Liver (tissue), 8 donors: ENCODE measurements at regions not wholly inside any gene's neighbourhood (a gene's known extent, or its start where the extent isn't known, plus 50 kb on each side); places are given as distances from the start of the nearest gene placed in this dataset.

Source experiments
- DNase-seq: peaks from one replicate; pipeline ENCODE4 v3.0.0-alpha.2; 2017; ENCODE audit warnings: low spot score
- H3K27ac ChIP-seq, 2 donors: one replicate each; pipeline ENCODE4 v1.7.0; 2013; ENCODE audit warnings: inconsistent platforms in 2 of 2, low read length in 2 of 2, control low read depth in 1 of 2, low read depth in 1 of 2, mild to moderate bottlenecking in 1 of 2
- H3K27me3 ChIP-seq, 4 donors: one replicate each; pipeline versions ENCODE4 v1.6.1 to v1.7.0; 2013; ENCODE audit warnings: low read length in 3 of 4, inconsistent platforms in 1 of 4, mild to moderate bottlenecking in 1 of 4, moderate library complexity in 1 of 4; ENCODE audit not compliant: control insufficient read depth in 4 of 4, insufficient read depth in 4 of 4
- H3K36me3 ChIP-seq, 4 donors: one replicate each; pipeline versions ENCODE4 v1.6.1 to v1.7.0; 2013; ENCODE audit warnings: low read length in 3 of 4, mild to moderate bottlenecking in 3 of 4, low read depth in 1 of 4, moderate library complexity in 1 of 4; ENCODE audit not compliant: control insufficient read depth in 4 of 4, insufficient read depth in 3 of 4
- H3K4me1 ChIP-seq, 4 donors: one replicate each; pipeline versions ENCODE4 v1.6.1 to v1.7.0; 2013; ENCODE audit warnings: low read length in 3 of 4, mild to moderate bottlenecking in 3 of 4, moderate library complexity in 1 of 4; ENCODE audit not compliant: control insufficient read depth in 4 of 4, insufficient read depth in 4 of 4
- H3K4me3 ChIP-seq, 3 donors: one replicate each; pipeline versions ENCODE4 v1.6.1 to v1.7.0; 2013; ENCODE audit warnings: low read length in 3 of 3, control low read depth in 1 of 3, low read depth in 1 of 3, mild to moderate bottlenecking in 1 of 3
- H3K9ac ChIP-seq, 2 donors: one replicate each; pipeline ENCODE4 v1.7.0; 2013; ENCODE audit warnings: low read length in 2 of 2, mild to moderate bottlenecking in 2 of 2, moderate library complexity in 2 of 2, control low read depth in 1 of 2, low read depth in 1 of 2
- H3K9me3 ChIP-seq, 4 donors: one replicate each; pipeline versions ENCODE4 v1.6.1 to v1.7.0; 2013; ENCODE audit warnings: low read length in 3 of 4; ENCODE audit not compliant: control insufficient read depth in 4 of 4
- ATF3 ChIP-seq: IDR thresholded peaks from 2 replicates; pipeline ENCODE4 v1.6.1; 2016; ENCODE audit warnings: antibody characterized with exemption
- CTCF ChIP-seq: fragments of 150-350 bp; IDR thresholded peaks from 2 replicates; pipeline ENCODE4 v1.5.1; 2017; ENCODE audit warnings: improper control_type of control experiment, low read depth, low read length; ENCODE audit not compliant: missing input control
- EGR1 ChIP-seq, 2 donors: IDR thresholded peaks; 2 replicates each; pipeline ENCODE4 v1.6.1; 2016 to 2018; ENCODE audit warnings: antibody characterized with exemption in 2 of 2, low read depth in 2 of 2
- FOXA1 ChIP-seq: IDR thresholded peaks from 2 replicates; pipeline ENCODE4 v1.6.1; 2016; ENCODE audit warnings: antibody characterized with exemption
- FOXA2 ChIP-seq: IDR thresholded peaks from 2 replicates; pipeline ENCODE4 v1.6.1; 2016; ENCODE audit warnings: antibody characterized with exemption
- GABPA ChIP-seq, 2 donors: IDR thresholded peaks in 1 of 2; conservative IDR thresholded peaks in 1 of 2; 2 replicates each; pipeline ENCODE4 v1.6.1; 2016; ENCODE audit warnings: antibody characterized with exemption in 2 of 2, mild to moderate bottlenecking in 1 of 2, moderate library complexity in 1 of 2
- HNF4A ChIP-seq, 2 donors: conservative IDR thresholded peaks; 2 replicates each; pipeline ENCODE4 v1.6.1; 2016; ENCODE audit warnings: antibody characterized with exemption in 2 of 2, mild to moderate bottlenecking in 2 of 2
- HNF4G ChIP-seq: IDR thresholded peaks from 2 replicates; pipeline ENCODE4 v1.6.1; 2016; ENCODE audit warnings: antibody characterized with exemption
- JUND ChIP-seq, 2 donors: IDR thresholded peaks; 2 replicates each; pipeline ENCODE4 v1.6.1; 2016; ENCODE audit warnings: antibody characterized with exemption in 2 of 2
- MAX ChIP-seq: IDR thresholded peaks from 2 replicates; pipeline ENCODE4 v1.6.1; 2016; ENCODE audit warnings: antibody characterized with exemption
- NR2F2 ChIP-seq: IDR thresholded peaks from 2 replicates; pipeline ENCODE4 v1.6.1; 2016; ENCODE audit warnings: antibody characterized with exemption
- RAD21 ChIP-seq, 2 donors: IDR thresholded peaks; 2 replicates each; pipeline ENCODE4 v1.6.1; 2016; ENCODE audit warnings: antibody characterized with exemption in 2 of 2, mild to moderate bottlenecking in 2 of 2
- REST ChIP-seq: IDR thresholded peaks from 2 replicates; pipeline ENCODE4 v1.6.1; 2016; ENCODE audit warnings: antibody characterized with exemption, mild to moderate bottlenecking
- RXRA ChIP-seq, 2 donors: IDR thresholded peaks; 2 replicates each; pipeline ENCODE4 v1.6.1; 2017 to 2018; ENCODE audit warnings: antibody characterized with exemption in 2 of 2, mild to moderate bottlenecking in 1 of 2
- SP1 ChIP-seq: IDR thresholded peaks from 2 replicates; pipeline ENCODE4 v1.6.1; 2018; ENCODE audit warnings: antibody characterized with exemption, mild to moderate bottlenecking
- TAF1 ChIP-seq: conservative IDR thresholded peaks from 2 replicates; pipeline ENCODE4 v1.6.1; 2016; ENCODE audit warnings: antibody characterized with exemption, mild to moderate bottlenecking
- YY1 ChIP-seq: IDR thresholded peaks from 2 replicates; pipeline ENCODE4 v1.6.1; 2016; ENCODE audit warnings: antibody characterized with exemption, mild to moderate bottlenecking
- WGBS: extraction: QIAGEN DNeasy Blood & Tissue Kit; methylation state at CpG from one replicate; pipeline ENCODE4 v1.1.7; 2013; 5-methylcytosine and 5-hydroxymethylcytosine counted together
- TF ChIP-seq, protein P1 (sequence below): IDR thresholded peaks from 2 replicates; pipeline ENCODE4 v1.6.1; 2016; ENCODE audit warnings: antibody characterized with exemption
- donor health status: healthy.
- donor health status: healthy.
- donor health status: healthy.
- donor health status: healthy.
- donor health status: healthy.

DNA sequence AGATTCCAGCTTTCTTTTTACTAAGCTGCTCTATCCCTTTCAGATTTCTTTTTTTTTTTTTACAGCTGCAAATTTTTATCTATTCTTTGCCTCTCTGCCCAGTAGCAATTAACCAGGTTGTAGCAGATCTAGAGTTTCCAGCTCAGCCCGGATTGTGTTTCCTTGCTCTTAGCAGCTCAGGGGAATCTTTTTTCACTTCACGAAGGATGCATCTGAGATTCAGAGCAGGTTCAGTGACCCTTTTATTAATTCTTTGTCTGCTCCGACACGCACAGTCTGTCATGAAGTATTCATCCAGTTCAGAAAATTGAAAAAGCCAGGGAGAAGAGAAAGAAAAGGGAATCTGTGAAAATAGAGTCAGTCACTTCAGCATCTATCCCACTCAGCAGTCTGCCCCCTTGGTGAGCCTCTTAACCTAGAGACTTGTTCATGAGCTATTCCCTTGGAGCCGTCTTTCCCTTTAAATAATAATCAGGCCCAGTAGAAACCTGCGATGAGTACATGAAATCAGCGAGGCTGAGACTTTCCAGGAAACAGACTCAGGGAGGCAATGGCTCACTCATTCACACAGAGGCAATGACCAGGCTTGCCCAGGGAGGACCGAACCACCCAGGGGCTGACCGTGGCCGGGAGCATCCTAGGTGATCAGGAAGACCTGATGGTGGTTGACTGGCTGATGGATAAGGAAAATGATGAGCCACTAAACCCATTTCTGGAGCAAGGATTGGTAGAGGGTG lies 103.4 kb upstream of the ITGA6 start:
- no peak overlapping the region for H3K9ac ChIP-seq
- DNase-seq: no peak
- no peaks in the 10 kb centered on the region for H3K4me1 ChIP-seq
- TF ChIP-seq, protein P1, sequence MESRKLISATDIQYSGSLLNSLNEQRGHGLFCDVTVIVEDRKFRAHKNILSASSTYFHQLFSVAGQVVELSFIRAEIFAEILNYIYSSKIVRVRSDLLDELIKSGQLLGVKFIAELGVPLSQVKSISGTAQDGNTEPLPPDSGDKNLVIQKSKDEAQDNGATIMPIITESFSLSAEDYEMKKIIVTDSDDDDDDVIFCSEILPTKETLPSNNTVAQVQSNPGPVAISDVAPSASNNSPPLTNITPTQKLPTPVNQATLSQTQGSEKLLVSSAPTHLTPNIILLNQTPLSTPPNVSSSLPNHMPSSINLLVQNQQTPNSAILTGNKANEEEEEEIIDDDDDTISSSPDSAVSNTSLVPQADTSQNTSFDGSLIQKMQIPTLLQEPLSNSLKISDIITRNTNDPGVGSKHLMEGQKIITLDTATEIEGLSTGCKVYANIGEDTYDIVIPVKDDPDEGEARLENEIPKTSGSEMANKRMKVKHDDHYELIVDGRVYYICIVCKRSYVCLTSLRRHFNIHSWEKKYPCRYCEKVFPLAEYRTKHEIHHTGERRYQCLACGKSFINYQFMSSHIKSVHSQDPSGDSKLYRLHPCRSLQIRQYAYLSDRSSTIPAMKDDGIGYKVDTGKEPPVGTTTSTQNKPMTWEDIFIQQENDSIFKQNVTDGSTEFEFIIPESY: no peak
- TF ChIP-seq GABPA (IDR thresholded peaks at IDR 0.05 in 1 of 2, conservative IDR thresholded peaks at IDR 0.05 in 1 of 2): no peak
- no peak for TF ChIP-seq FOXA2
- TF ChIP-seq YY1: no peak
- no peak for TF ChIP-seq SP1
- no peak for TF ChIP-seq MAX
- TF ChIP-seq REST: no peak
- no peak for TF ChIP-seq CTCF
- no peak for TF ChIP-seq HNF4A (conservative IDR thresholded peaks at IDR 0.05)
- no peak for TF ChIP-seq RXRA (IDR thresholded peaks at IDR 0.05)
- no peak for TF ChIP-seq NR2F2
- TF ChIP-seq EGR1 (IDR thresholded peaks at IDR 0.05; ENCODE audit: low read depth in 2 of 2): no peak
- TF ChIP-seq TAF1: no peak
- no peak for TF ChIP-seq HNF4G
- no peak for TF ChIP-seq FOXA1
- no peak for TF ChIP-seq RAD21 (IDR thresholded peaks at IDR 0.05)
- TF ChIP-seq JUND (IDR thresholded peaks at IDR 0.05): no peak
- no peak for TF ChIP-seq ATF3
- no peak overlapping the region for H3K27ac ChIP-seq
- WGBS: 85% methylated on average over 10 of the region's 10 CpGs
- H3K9me3 ChIP-seq: no peaks in the 10 kb centered on the region
- no peaks in the 10 kb centered on the region for H3K27me3 ChIP-seq
- no peak overlapping the region for H3K4me3 ChIP-seq
- no peaks in the 10 kb centered on the region for H3K36me3 ChIP-seq
